ENCODE measurements at regions not wholly inside any gene's neighbourhood (a gene's known extent, or its start where the extent isn't known, plus 50 kb on each side); places are given as distances from the start of the nearest gene placed in this dataset.
"Not testable (repeated sequence)": the region's sequence is repeated elsewhere in the genome, so short reads cannot be mapped to it uniquely, and the experiment has no call there.

- no peak for DNase-seq
Measured at GRCh38 chr14:46147452-46147851, 504.1 kb downstream of the RPL10L start.

GRCh38 chr14:46147024-46147423 is 504.6 kb downstream of the RPL10L start:
- no peak for DNase-seq

GRCh38 chr14:46140445-46140844 is 511.1 kb downstream of the RPL10L start:
- no peak for DNase-seq

GRCh38 chr14:46139649-46140048 is 511.9 kb downstream of the RPL10L start:
- DNase-seq = no peak

GRCh38 chr14:46137786-46138185 is 513.8 kb downstream of the RPL10L start:
- no peak for DNase-seq

- DNase-seq = no peak
Measured at GRCh38 chr14:46136456-46136855, 515.1 kb downstream of the RPL10L start.

GRCh38 chr14:46108228-46108627 is 543.4 kb downstream of the RPL10L start:
- DNase-seq = no peak

GRCh38 chr14:46100901-46101300 is 550.7 kb downstream of the RPL10L start:
- not testable (repeated sequence) for DNase-seq

- no peak for DNase-seq
Measured at GRCh38 chr14:46091819-46092218, 559.8 kb downstream of the RPL10L start.

- DNase-seq = no peak
Measured at GRCh38 chr14:46087604-46088003, 564.0 kb downstream of the RPL10L start.

- DNase-seq = no peak
Measured at GRCh38 chr14:46074061-46074460, 577.5 kb downstream of the RPL10L start.

- DNase-seq = no peak
Measured at GRCh38 chr14:46063872-46064271, 587.7 kb downstream of the RPL10L start.

- DNase-seq = no peak
Measured at GRCh38 chr14:46058964-46059563, 592.5 kb downstream of the RPL10L start.

GRCh38 chr14:46057799-46058198 is 593.8 kb downstream of the RPL10L start:
- DNase-seq = no peak

- DNase-seq = no peak
Measured at GRCh38 chr14:46054526-46054925, 597.1 kb downstream of the RPL10L start.

- no peak for DNase-seq
Measured at GRCh38 chr14:46053221-46053620, 598.4 kb downstream of the RPL10L start.

GRCh38 chr14:46051796-46052195 is 599.8 kb downstream of the RPL10L start:
- DNase-seq = no peak

GRCh38 chr14:46048127-46048526 is 603.5 kb downstream of the RPL10L start:
- DNase-seq = no peak

- no peak for DNase-seq
Measured at GRCh38 chr14:46036099-46036498, 615.5 kb downstream of the RPL10L start.

GRCh38 chr14:46034305-46034704 is 617.3 kb downstream of the RPL10L start:
- DNase-seq = no peak

- DNase-seq = no peak
Measured at GRCh38 chr14:46018846-46019420, 632.6 kb downstream of the RPL10L start.

- no peak for DNase-seq
Measured at GRCh38 chr14:46008348-46008747, 643.2 kb downstream of the RPL10L start.

- DNase-seq = no peak
Measured at GRCh38 chr14:45998554-45998953, 653.0 kb downstream of the RPL10L start.

GRCh38 chr14:45990252-45990651 is 661.3 kb downstream of the RPL10L start:
- no peak for DNase-seq

- DNase-seq = no peak
Measured at GRCh38 chr14:45976001-45976400, 675.6 kb downstream of the RPL10L start.

All from NCI-H2171 (cell line).